HL-60 (cell line): ENCODE measurements at regions not wholly inside any gene's neighbourhood (a gene's known extent, or its start where the extent isn't known, plus 50 kb on each side); places are given as distances from the start of the nearest gene placed in this dataset.

Experiments
- CTCF ChIP-seq: IDR thresholded peaks from one replicate; pipeline ENCODE4 v1.5.1; 2011; ENCODE audit warnings: low read length, control low read depth, inconsistent platforms; ENCODE audit not compliant: insufficient read depth
- GABPA ChIP-seq: IDR thresholded peaks from 2 replicates; pipeline ENCODE4 v1.6.1; 2012; ENCODE audit warnings: low read depth
- SPI1 ChIP-seq: IDR thresholded peaks from 2 replicates; pipeline ENCODE4 v1.6.1; 2012; ENCODE audit warnings: low read depth, mild to moderate bottlenecking, borderline replicate concordance

- TF ChIP-seq CTCF: no peak
- TF ChIP-seq SPI1: no peak
- no peak for TF ChIP-seq GABPA
Measured at GRCh38 chr1:22236166-22236565, 93.3 kb upstream of the WNT4 start.
